B cell (primary cell): ENCODE measurements at regions not wholly inside any gene's neighbourhood (a gene's known extent, or its start where the extent isn't known, plus 50 kb on each side); places are given as distances from the start of the nearest gene placed in this dataset.

Experiments
- CTCF ChIP-seq: fragments of 200-600 bp; IDR thresholded peaks from one replicate; pipeline ENCODE4 v1.8.0; 2022; ENCODE audit warnings: antibody characterized with exemption, mild to moderate bottlenecking
- EZH2 ChIP-seq: IDR thresholded peaks from 2 replicates; pipeline ENCODE4 v1.6.1; 2012; ENCODE audit warnings: borderline replicate concordance, low read depth, mild to moderate bottlenecking, moderate library complexity, low read length; ENCODE audit not compliant: insufficient read depth, poor library complexity, severe bottlenecking

GRCh38 chr12:28830491-28830890, 318.6 kb upstream of the FAR2 start:
- TF ChIP-seq CTCF = no peak
- no peak for TF ChIP-seq EZH2
